Kidney (tissue), 13 donors: ENCODE measurements at regions not wholly inside any gene's neighbourhood (a gene's known extent, or its start where the extent isn't known, plus 50 kb on each side); places are given as distances from the start of the nearest gene placed in this dataset.
"Not testable (repeated sequence)": the region's sequence is repeated elsewhere in the genome, so short reads cannot be mapped to it uniquely, and the experiment has no call there.

Experiments
- DNase-seq, 5 donors: peaks; one replicate each; pipeline ENCODE4 v3.0.0-alpha.2; 2013 to 2020
- FAIRE-seq: peaks from 2 replicates; lab custom pipeline; 2012; peaks lifted over from hg19 to GRCh38; lab: Jason Lieb, UNC
- H3K27ac ChIP-seq, 2 donors: one replicate each; pipeline ENCODE4 v1.7.0; 2013; ENCODE audit warnings: low read depth in 2 of 2, low read length in 2 of 2, inconsistent platforms in 1 of 2
- H3K27me3 ChIP-seq: one replicate; pipeline ENCODE4 v1.7.1; 2013; ENCODE audit warnings: low read length, inconsistent platforms; ENCODE audit not compliant: control insufficient read depth, insufficient read depth
- H3K36me3 ChIP-seq, 3 donors: one replicate each; pipeline versions ENCODE4 v1.7.0 to v1.7.1; 2013; ENCODE audit warnings: low read length in 3 of 3, control low read depth in 1 of 3, inconsistent platforms in 1 of 3; ENCODE audit not compliant: insufficient read depth in 3 of 3, control insufficient read depth in 2 of 3
- H3K4me1 ChIP-seq, 3 donors: one replicate each; pipeline versions ENCODE4 v1.7.0 to v1.7.1; 2013; ENCODE audit warnings: low read length in 3 of 3, inconsistent platforms in 1 of 3, low read depth in 1 of 3; ENCODE audit not compliant: control insufficient read depth in 2 of 3, insufficient read depth in 2 of 3
- H3K4me3 ChIP-seq, 3 donors: one replicate each; pipeline versions ENCODE4 v1.7.0 to v1.8.1; 2013; ENCODE audit warnings: low read length in 3 of 3, control low read depth in 1 of 3, inconsistent platforms in 1 of 3
- H3K9ac ChIP-seq, 3 donors: one replicate each; pipeline versions ENCODE4 v1.7.0 to v1.7.1; 2013; ENCODE audit warnings: low read length in 3 of 3, control low read depth in 1 of 3, inconsistent platforms in 1 of 3
- H3K9me3 ChIP-seq, 3 donors: one replicate each; pipeline versions ENCODE4 v1.7.0 to v1.7.1; 2013; ENCODE audit warnings: low read length in 3 of 3, control low read depth in 1 of 3, inconsistent platforms in 1 of 3; ENCODE audit not compliant: control insufficient read depth in 2 of 3, insufficient read depth in 1 of 3
- intact Hi-C: fragments of 100-400 bp; cut with DNase I; formaldehyde crosslinking; loops from one replicate; pipeline ENCODE4 v1.11.1; 2022
- TF ChIP-seq, protein P1 (sequence below): IDR thresholded peaks from 3 replicates; pipeline ENCODE4 v1.5.1; 2012; ENCODE audit warnings: mild to moderate bottlenecking, moderate library complexity, borderline replicate concordance; ENCODE audit not compliant: insufficient read depth; ENCODE audit errors: extremely low read depth
- donor health status: control.
- donor health status: control.
- donor health status: control.
- donor health status: control.
- donor health status: control.
- donor health status: DM: yes; HTN: yes; CAD: no.
- donor health status: Normal renal cell carcinoma (clear cell type).

DNA sequence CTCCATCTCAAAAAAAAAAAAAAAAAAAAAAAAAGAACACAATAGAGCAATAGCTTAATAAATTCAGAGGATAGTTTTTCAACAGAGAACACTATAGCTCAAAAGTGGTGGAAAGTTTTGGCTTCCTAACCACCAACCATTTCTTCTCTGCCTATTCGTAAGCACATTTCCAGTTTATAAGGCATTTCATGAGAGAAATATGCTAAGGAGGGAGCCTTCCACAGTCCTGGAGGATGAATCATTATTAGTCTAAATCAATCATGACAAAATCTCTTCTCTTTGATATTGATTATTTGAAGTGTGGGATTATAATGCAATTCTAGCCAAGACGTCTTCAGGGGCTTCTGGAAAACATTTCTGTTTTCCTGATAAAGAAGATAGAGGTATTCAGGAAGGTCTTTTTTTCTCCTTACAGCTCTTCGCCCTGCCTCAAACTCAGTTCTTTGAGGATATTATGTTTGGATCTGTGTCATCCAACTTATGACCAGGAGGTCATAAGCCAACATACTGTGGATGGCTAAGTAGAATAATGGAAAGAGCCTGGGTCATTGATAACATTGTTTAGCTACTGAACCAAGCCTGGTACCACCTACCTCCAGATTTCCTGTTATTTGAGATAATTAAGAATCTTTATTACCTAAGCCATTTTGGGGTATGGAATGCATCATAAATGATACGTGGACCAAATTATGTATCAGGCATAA is 207.3 kb downstream of the TRIB2 start:
- no peak overlapping the region for H3K4me3 ChIP-seq
- H3K27ac ChIP-seq = no peak overlapping the region
- H3K27me3 ChIP-seq = no peaks in the 10 kb centered on the region
- intact Hi-C loops = no loop called here
- H3K36me3 ChIP-seq = no peaks in the 10 kb centered on the region
- FAIRE-seq (no peak), DNase-seq (no peak)
- no peaks in the 10 kb centered on the region for H3K9me3 ChIP-seq
- H3K4me1 ChIP-seq = no peaks in the 10 kb centered on the region
- TF ChIP-seq, protein P1, sequence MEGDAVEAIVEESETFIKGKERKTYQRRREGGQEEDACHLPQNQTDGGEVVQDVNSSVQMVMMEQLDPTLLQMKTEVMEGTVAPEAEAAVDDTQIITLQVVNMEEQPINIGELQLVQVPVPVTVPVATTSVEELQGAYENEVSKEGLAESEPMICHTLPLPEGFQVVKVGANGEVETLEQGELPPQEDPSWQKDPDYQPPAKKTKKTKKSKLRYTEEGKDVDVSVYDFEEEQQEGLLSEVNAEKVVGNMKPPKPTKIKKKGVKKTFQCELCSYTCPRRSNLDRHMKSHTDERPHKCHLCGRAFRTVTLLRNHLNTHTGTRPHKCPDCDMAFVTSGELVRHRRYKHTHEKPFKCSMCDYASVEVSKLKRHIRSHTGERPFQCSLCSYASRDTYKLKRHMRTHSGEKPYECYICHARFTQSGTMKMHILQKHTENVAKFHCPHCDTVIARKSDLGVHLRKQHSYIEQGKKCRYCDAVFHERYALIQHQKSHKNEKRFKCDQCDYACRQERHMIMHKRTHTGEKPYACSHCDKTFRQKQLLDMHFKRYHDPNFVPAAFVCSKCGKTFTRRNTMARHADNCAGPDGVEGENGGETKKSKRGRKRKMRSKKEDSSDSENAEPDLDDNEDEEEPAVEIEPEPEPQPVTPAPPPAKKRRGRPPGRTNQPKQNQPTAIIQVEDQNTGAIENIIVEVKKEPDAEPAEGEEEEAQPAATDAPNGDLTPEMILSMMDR = no peak
- H3K9ac ChIP-seq = no peak overlapping the region

DNA sequence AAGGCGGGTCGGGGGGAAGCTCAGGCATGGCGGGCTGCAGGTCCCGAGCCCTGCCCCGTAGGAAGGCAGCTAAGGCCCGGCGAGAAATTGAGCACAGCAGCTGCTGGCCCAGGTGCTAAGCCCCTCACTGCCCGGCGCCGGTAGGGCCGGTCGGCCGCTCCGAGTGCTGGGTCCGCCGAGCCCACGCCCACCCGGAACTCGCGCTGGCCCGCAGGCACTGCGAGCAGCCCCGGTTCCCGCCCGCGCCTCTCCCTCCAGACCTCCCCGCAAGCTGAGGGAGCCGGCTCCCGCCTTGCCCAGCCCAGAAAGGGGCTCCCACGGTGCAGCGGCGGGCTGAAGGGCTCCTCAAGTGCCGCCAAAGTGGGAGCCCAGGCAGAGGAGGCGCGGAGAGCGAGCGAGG is 209.9 kb downstream of the TRIB2 start:
- H3K36me3 ChIP-seq, H3K27ac ChIP-seq, H3K4me1 ChIP-seq, H3K9me3 ChIP-seq, H3K4me3 ChIP-seq, FAIRE-seq, H3K9ac ChIP-seq, H3K27me3 ChIP-seq, intact Hi-C loops: not testable (repeated sequence)
- DNase-seq = peak in 1 of 5 donors; percentile 52

DNA sequence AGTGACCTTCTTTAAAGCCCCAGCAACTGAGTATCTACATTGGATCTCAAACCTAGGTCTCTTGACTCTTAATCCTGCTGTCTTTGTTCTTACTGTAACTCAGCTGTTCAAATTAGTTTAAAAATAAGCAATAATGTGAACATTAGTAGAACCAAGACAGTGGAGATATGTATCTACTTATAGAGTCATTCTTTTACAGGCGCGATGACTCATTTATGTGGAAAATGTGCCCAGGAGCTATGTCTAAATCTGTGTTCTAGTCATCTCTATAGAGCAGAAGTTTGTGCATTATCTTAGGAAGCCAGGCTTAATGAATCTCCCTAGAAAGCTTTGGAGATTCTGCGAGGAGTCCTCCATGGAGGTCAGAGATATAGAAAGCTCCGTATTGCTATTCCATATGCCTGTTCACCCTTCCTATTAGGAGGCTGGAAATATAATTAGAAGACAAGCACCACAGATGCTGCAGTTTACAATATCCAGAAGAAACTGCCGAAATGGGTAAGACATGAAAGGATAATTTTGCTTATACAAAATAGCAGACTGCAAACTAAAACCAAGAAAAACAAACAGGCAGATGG is 211.6 kb downstream of the TRIB2 start:
- intact Hi-C loops = no loop called here

DNA sequence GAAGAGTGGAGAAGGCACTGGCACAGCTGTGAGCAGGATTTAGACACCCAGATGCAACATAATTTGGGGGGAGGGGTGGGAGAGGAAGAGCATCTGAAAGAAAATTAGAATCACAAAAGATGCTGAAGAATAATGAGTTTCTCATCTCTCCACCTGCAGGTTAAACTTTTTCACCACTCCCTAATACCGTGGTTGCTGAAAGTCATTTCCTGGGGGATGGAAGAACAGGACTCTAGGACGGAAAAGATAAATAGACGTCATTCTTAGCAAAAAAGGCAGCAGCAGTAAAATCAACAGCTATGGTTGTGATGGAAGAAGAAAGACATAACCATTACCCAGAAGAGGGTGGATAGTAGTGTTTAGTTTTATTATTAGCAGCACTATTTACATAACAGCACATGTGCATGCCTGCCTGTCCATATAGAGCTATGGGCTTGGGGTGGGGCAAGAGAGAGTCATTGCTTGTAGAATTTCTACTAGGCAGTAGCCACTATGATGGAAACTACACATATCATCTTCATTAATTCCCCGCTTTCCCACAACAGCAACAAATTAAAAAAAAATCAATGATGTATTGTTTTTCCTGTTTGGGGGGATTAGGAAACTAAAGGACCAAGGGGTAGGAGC is 212.2 kb downstream of the TRIB2 start:
- Histone ChIP-seq H3K27ac (no peak overlapping the region), H3K9ac (no peak overlapping the region), H3K36me3 (no peaks in the 10 kb centered on the region), H3K27me3 (no peaks in the 10 kb centered on the region), H3K4me3 (no peak overlapping the region), H3K9me3 (no peaks in the 10 kb centered on the region), H3K4me1 (peaks cover 0 to 2% (median 0%) of the 10 kb centered on the region in 3 donors)
- DNase-seq = no peak
- FAIRE-seq = no peak
- intact Hi-C loops = no loop called here
- TF ChIP-seq, protein P1 = no peak

More for the DNA sequence above, 211.6 kb downstream of the TRIB2 start:
- Histone ChIP-seq H3K4me1 (peaks cover 0 to 2% (median 0%) of the 10 kb centered on the region in 3 donors), H3K36me3 (no peaks in the 10 kb centered on the region), H3K27me3 (no peaks in the 10 kb centered on the region), H3K9ac (no peak overlapping the region), H3K4me3 (no peak overlapping the region), H3K27ac (no peak overlapping the region), H3K9me3 (no peaks in the 10 kb centered on the region)
- no peak for DNase-seq
- FAIRE-seq = no peak
- TF ChIP-seq, protein P1 = no peak
